GM12878 (cell line): ENCODE measurements at regions not wholly inside any gene's neighbourhood (a gene's known extent, or its start where the extent isn't known, plus 50 kb on each side); places are given as distances from the start of the nearest gene placed in this dataset.

Source experiments
- ATAC-seq: fragments of 200-7000 bp; cut with Tn5 transposase; 3 replicates; pipeline ENCODE4 v1.9.1; 2020; ENCODE audit warnings: mild to moderate bottlenecking, moderate library complexity
- BruUV-seq: library from RNA; stranded (reverse); fragments of 400-500 nt; replicated peaks from 2 replicates; lab custom pipeline; 2021; lab: Mats Ljungman, UMichigan
- CTCF ChIA-PET: fragments of 300-600 bp; sonication (Branson Sonifier 250); formaldehyde crosslinking; extraction: SDS; loops from one replicate; lab custom pipeline; 2021; ENCODE audit warnings: inconsistent platforms; lab: Yijun Ruan, JAX
- POLR2A ChIA-PET: fragments of 350-600 bp; formaldehyde crosslinking; extraction: SDS; loops from one replicate; lab custom pipeline; 2021; ENCODE audit warnings: inconsistent platforms; lab: Charles Lee
- RAD21 ChIA-PET: fragments of 300-600 bp; sonication (Branson Sonifier 250); formaldehyde crosslinking; loops from one replicate; lab custom pipeline; 2023; ENCODE audit warnings: antibody characterized with exemption; ENCODE audit not compliant: unreplicated experiment; lab: Charles Lee
- SMC1A ChIA-PET: fragments of 300-600 bp; sonication (Branson Sonifier 250); formaldehyde crosslinking; loops from one replicate; lab custom pipeline; 2023; ENCODE audit not compliant: unreplicated experiment, uncharacterized antibody; lab: Charles Lee
- DNase-seq: peaks from one replicate; pipeline ENCODE4 v3.0.0-alpha.2; 2011; ENCODE audit warnings: low read depth, low spot score
- FAIRE-seq: peaks from 3 replicates; lab custom pipeline; 2011; peaks lifted over from hg19 to GRCh38; lab: Jason Lieb, UNC
- H2AFZ ChIP-seq: 2 replicates; pipeline ENCODE4 v1.6.0; 2011; ENCODE audit warnings: low read depth, low read length, control low read depth; ENCODE audit not compliant: control insufficient read depth
- H3K27ac ChIP-seq: 2 replicates; pipeline ENCODE4 v1.5.1; 2011; ENCODE audit warnings: control low read depth; ENCODE audit not compliant: control insufficient read depth, insufficient read depth
- H3K27me3 ChIP-seq, 2 experiments: replicated peaks in 1 of 2; 2 replicates each; pipeline versions ENCODE4 v1.6.0 to v1.6.1; 2011; ENCODE audit warnings: low read length in 1 of 2; ENCODE audit not compliant: control insufficient read depth in 2 of 2, insufficient read depth in 2 of 2
- H3K36me3 ChIP-seq, 2 experiments: 2 replicates each; pipeline ENCODE4 v1.5.1; 2011; ENCODE audit warnings: low read length in 1 of 2; ENCODE audit not compliant: control insufficient read depth in 2 of 2, insufficient read depth in 2 of 2
- H3K4me1 ChIP-seq: 2 replicates; pipeline ENCODE4 v1.6.1; 2011; ENCODE audit warnings: mild to moderate bottlenecking, low read length, moderate library complexity, mixed read lengths; ENCODE audit not compliant: control insufficient read depth, insufficient read depth
- H3K4me2 ChIP-seq: 2 replicates; pipeline ENCODE4 v1.6.0; 2011; ENCODE audit warnings: control low read depth; ENCODE audit not compliant: control insufficient read depth, insufficient read depth
- H3K4me3 ChIP-seq: fragments of 200-600 bp; sonication (generic); 2 replicates; pipeline ENCODE4 v1.5.1; 2016
- H3K79me2 ChIP-seq: 2 replicates; pipeline ENCODE4 v1.6.0; 2011; ENCODE audit warnings: low read length; ENCODE audit not compliant: control insufficient read depth, insufficient read depth
- H3K9ac ChIP-seq: 2 replicates; pipeline ENCODE4 v1.8.0; 2011; ENCODE audit warnings: low read length, control low read depth, mixed read lengths; ENCODE audit not compliant: control insufficient read depth, insufficient read depth
- H3K9me3 ChIP-seq: replicated peaks from 3 replicates; pipeline ENCODE4 v1.5.1; 2011; ENCODE audit warnings: mild to moderate bottlenecking, low read length; ENCODE audit not compliant: control insufficient read depth, insufficient read depth
- H4K20me1 ChIP-seq: 2 replicates; pipeline ENCODE4 v1.6.0; 2011; ENCODE audit not compliant: control insufficient read depth, insufficient read depth
- ATF3 ChIP-seq: IDR thresholded peaks from 2 replicates; pipeline ENCODE4 v1.6.1; 2011; ENCODE audit warnings: low read depth, mild to moderate bottlenecking, low read length, moderate library complexity, borderline replicate concordance; ENCODE audit errors: extremely low read depth
- CHD4 ChIP-seq: fragments of 200-600 bp; sonication (generic); IDR thresholded peaks from 2 replicates; pipeline ENCODE4 v1.6.1; 2016; ENCODE audit warnings: mild to moderate bottlenecking
- ESRRA ChIP-seq: IDR thresholded peaks from 2 replicates; pipeline ENCODE4 v1.6.1; 2012; ENCODE audit warnings: mild to moderate bottlenecking, low read length, improper control_type of control experiment
- ETV6 ChIP-seq, 2 experiments: fragments of 450-650 bp in 1 of 2; IDR thresholded peaks in 1 of 2; conservative IDR thresholded peaks in 1 of 2; 2 replicates each; pipeline ENCODE4 v1.6.1; 2014; ENCODE audit warnings: antibody characterized with exemption in 1 of 2, borderline replicate concordance in 1 of 2, low read depth in 1 of 2, mild to moderate bottlenecking in 1 of 2, moderate library complexity in 1 of 2
- EZH2 ChIP-seq: IDR thresholded peaks from 2 replicates; pipeline ENCODE4 v1.6.1; 2012; ENCODE audit warnings: low read depth, mild to moderate bottlenecking, control low read depth, inconsistent platforms, low read length, borderline replicate concordance; ENCODE audit not compliant: control insufficient read depth
- MEF2B ChIP-seq: fragments of 450-650 bp; IDR thresholded peaks from 2 replicates; pipeline ENCODE4 v1.6.1; 2018; ENCODE audit warnings: mild to moderate bottlenecking, moderate library complexity; ENCODE audit not compliant: partially characterized antibody, poor library complexity, severe bottlenecking
- RCOR1 ChIP-seq: conservative IDR thresholded peaks from 2 replicates; pipeline ENCODE4 v1.6.1; 2012; ENCODE audit warnings: low read depth, low read length, improper control_type of control experiment
- SMC3 ChIP-seq: IDR thresholded peaks from 2 replicates; pipeline ENCODE4 v1.6.1; 2011; ENCODE audit warnings: low read length, improper control_type of control experiment, borderline replicate concordance
- TARDBP ChIP-seq: IDR thresholded peaks from 2 replicates; pipeline ENCODE4 v1.6.1; 2016; ENCODE audit warnings: borderline replicate concordance
- ZNF207 ChIP-seq: fragments of 450-650 bp; IDR thresholded peaks from 2 replicates; pipeline ENCODE4 v1.6.1; 2014; ENCODE audit warnings: antibody characterized with exemption, mild to moderate bottlenecking, borderline replicate concordance
- ZNF274 ChIP-seq: IDR thresholded peaks from one replicate; pipeline ENCODE4 v1.8.0; 2011; ENCODE audit not compliant: insufficient read length, insufficient read depth
- in situ Hi-C: fragments of 300-500 bp; cut with MboI; formaldehyde crosslinking; loops from 9 replicates; pipeline ENCODE4 v1.14.3; 2018; ENCODE audit warnings: mixed read lengths
- intact Hi-C: fragments of 100-400 bp; cut with micrococcal nuclease; formaldehyde crosslinking; loops from one replicate; pipeline ENCODE4 v1.14.2; 2022; ENCODE audit not compliant: unreplicated experiment
- TF ChIP-seq, protein P1 (sequence below): IDR thresholded peaks from 2 replicates; pipeline ENCODE4 v1.6.1; 2011; ENCODE audit warnings: mild to moderate bottlenecking, low read depth, low read length, moderate library complexity; ENCODE audit not compliant: insufficient replicate concordance

DNA sequence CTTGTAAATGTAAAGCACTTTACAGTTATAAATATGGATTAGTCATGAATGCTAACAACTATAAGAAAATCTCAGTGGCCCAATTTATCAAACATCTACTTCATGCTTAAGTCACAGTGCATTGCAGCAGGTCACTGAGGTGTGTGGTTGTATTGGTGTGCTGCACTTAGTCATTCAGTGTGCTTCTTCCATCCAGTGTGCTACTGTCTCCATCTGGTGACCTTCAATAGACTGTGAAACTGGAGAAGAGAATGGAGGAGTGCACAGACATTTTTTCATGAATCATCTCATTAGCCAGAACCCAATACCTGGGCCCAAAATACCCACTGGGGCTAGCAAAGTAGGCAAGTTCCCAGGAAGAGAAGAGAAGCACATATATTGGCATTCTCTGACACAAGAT, 199.6 kb downstream of the SHOX2 start:
- no peak overlapping the region for H3K9ac ChIP-seq
- TF ChIP-seq ATF3: no peak
- TF ChIP-seq CHD4: no peak
- no peak for TF ChIP-seq EZH2
- no peak for TF ChIP-seq RCOR1
- TF ChIP-seq SMC3: no peak
- TF ChIP-seq, protein P1, sequence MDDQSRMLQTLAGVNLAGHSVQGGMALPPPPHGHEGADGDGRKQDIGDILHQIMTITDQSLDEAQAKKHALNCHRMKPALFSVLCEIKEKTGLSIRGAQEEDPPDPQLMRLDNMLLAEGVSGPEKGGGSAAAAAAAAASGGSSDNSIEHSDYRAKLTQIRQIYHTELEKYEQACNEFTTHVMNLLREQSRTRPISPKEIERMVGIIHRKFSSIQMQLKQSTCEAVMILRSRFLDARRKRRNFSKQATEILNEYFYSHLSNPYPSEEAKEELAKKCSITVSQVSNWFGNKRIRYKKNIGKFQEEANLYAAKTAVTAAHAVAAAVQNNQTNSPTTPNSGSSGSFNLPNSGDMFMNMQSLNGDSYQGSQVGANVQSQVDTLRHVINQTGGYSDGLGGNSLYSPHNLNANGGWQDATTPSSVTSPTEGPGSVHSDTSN: no peak
- TF ChIP-seq MEF2B: no peak
- TF ChIP-seq ZNF274: no peak
- TF ChIP-seq ZNF207: no peak
- no peak for TF ChIP-seq TARDBP
- no peak for TF ChIP-seq ETV6 (conservative IDR thresholded peaks at IDR 0.05 in 1 of 2, IDR thresholded peaks at IDR 0.05 in 1 of 2; ENCODE audit: borderline replicate concordance in 1 of 2, low read depth in 1 of 2)
- TF ChIP-seq ESRRA: no peak
- no peaks in the 10 kb centered on the region for H3K4me1 ChIP-seq
- ChIA-PET RAD21 (no interaction called here), POLR2A (no interaction called here), SMC1A (no interaction called here), CTCF (no interaction called here)
- no TSS peak for BruUV-seq
- no peaks in the 10 kb centered on the region for H4K20me1 ChIP-seq
- no peak overlapping the region for H3K4me3 ChIP-seq
- no peaks in the 10 kb centered on the region for H3K27me3 ChIP-seq
- H3K4me2 ChIP-seq: no peak overlapping the region
- DNase-seq (no peak), ATAC-seq (no peak), FAIRE-seq (no peak)
- H3K9me3 ChIP-seq: no peaks in the 10 kb centered on the region
- H3K79me2 ChIP-seq: no peaks in the 10 kb centered on the region
- no peak overlapping the region for H3K27ac ChIP-seq
- intact Hi-C loops (no loop called here), in situ Hi-C loops (no loop called here)
- no peaks in the 10 kb centered on the region for H3K36me3 ChIP-seq
- H2AFZ ChIP-seq: no peak overlapping the region
